Keratinocyte (primary cell): ENCODE measurements at regions not wholly inside any gene's neighbourhood (a gene's known extent, or its start where the extent isn't known, plus 50 kb on each side); places are given as distances from the start of the nearest gene placed in this dataset.

Source experiments
- DNase-seq: peaks from one replicate; pipeline ENCODE4 v3.0.0-alpha.2; 2011; ENCODE audit warnings: low read depth, missing footprints, low spot score
- FAIRE-seq: peaks from 2 replicates; lab custom pipeline; 2011; peaks lifted over from hg19 to GRCh38; lab: Jason Lieb, UNC
- H2AFZ ChIP-seq: 2 replicates; pipeline ENCODE4 v1.6.0; 2012; ENCODE audit warnings: low read length, control low read depth, inconsistent platforms; ENCODE audit not compliant: control insufficient read depth
- H3K27ac ChIP-seq: 2 replicates; pipeline ENCODE4 v1.5.1; 2011; ENCODE audit warnings: low read length; ENCODE audit not compliant: control insufficient read depth, insufficient read depth
- H3K27me3 ChIP-seq: 3 replicates; pipeline ENCODE4 v1.6.0; 2011; ENCODE audit warnings: low read length; ENCODE audit not compliant: control insufficient read depth, insufficient read depth; ENCODE audit errors: extremely low read depth
- H3K36me3 ChIP-seq, 2 experiments: 2 replicates in 1 of 2; 3 replicates in 1 of 2; pipeline ENCODE4 v1.5.1; 2011; ENCODE audit warnings: low read length in 2 of 2, mild to moderate bottlenecking in 1 of 2; ENCODE audit not compliant: control insufficient read depth in 2 of 2, insufficient read depth in 2 of 2; ENCODE audit errors: extremely low read depth in 1 of 2
- H3K4me1 ChIP-seq: 3 replicates; pipeline ENCODE4 v1.5.1; 2011; ENCODE audit warnings: low read length; ENCODE audit not compliant: control insufficient read depth, insufficient read depth; ENCODE audit errors: extremely low read depth
- H3K4me2 ChIP-seq: 3 replicates; pipeline ENCODE4 v1.6.0; 2011; ENCODE audit warnings: low read depth, low read length; ENCODE audit not compliant: control insufficient read depth, insufficient read depth; ENCODE audit errors: extremely low read depth
- H3K4me3 ChIP-seq, 3 experiments: fragments of 200-600 bp in 1 of 3; sonication (generic) in 1 of 3; 2 replicates in 2 of 3; 3 replicates in 1 of 3; pipeline ENCODE4 v1.5.1; 2011 to 2016; ENCODE audit warnings: low read length in 3 of 3, mild to moderate bottlenecking in 3 of 3, control low read depth in 2 of 3, inconsistent platforms in 1 of 3, low read depth in 1 of 3, mixed read lengths in 1 of 3, mixed run types in 1 of 3, moderate library complexity in 1 of 3; ENCODE audit not compliant: control insufficient read depth in 2 of 3, insufficient read depth in 2 of 3; ENCODE audit errors: extremely low read depth in 1 of 3
- H3K79me2 ChIP-seq: 2 replicates; pipeline ENCODE4 v1.6.0; 2012; ENCODE audit warnings: low read length; ENCODE audit not compliant: control insufficient read depth, insufficient read depth
- H3K9ac ChIP-seq: 3 replicates; pipeline ENCODE4 v1.6.0; 2011; ENCODE audit warnings: low read length; ENCODE audit not compliant: control insufficient read depth, insufficient read depth; ENCODE audit errors: extremely low read depth
- H3K9me1 ChIP-seq: 3 replicates; pipeline ENCODE4 v1.6.0; 2011; ENCODE audit warnings: low read length; ENCODE audit not compliant: control insufficient read depth, insufficient read depth; ENCODE audit errors: extremely low read depth
- H3K9me3 ChIP-seq: 2 replicates; pipeline ENCODE4 v1.5.1; 2012; ENCODE audit warnings: low read depth, low read length; ENCODE audit not compliant: control insufficient read depth
- H4K20me1 ChIP-seq: 3 replicates; pipeline ENCODE4 v1.6.0; 2011; ENCODE audit warnings: low read length; ENCODE audit not compliant: control insufficient read depth, insufficient read depth; ENCODE audit errors: extremely low read depth
- CTCF ChIP-seq, 3 experiments: IDR thresholded peaks in 1 of 3; conservative IDR thresholded peaks in 1 of 3; optimal IDR thresholded peaks in 1 of 3; 2 replicates in 2 of 3; 3 replicates in 1 of 3; pipeline versions ENCODE3 to v1.5.1; 2011; ENCODE audit warnings: low read length in 3 of 3, mild to moderate bottlenecking in 3 of 3, moderate library complexity in 2 of 3, control low read depth in 1 of 3, inconsistent platforms in 1 of 3; ENCODE audit not compliant: insufficient read depth in 2 of 3; ENCODE audit errors: extremely low read depth in 1 of 3
- EZH2 ChIP-seq: IDR thresholded peaks from one replicate; pipeline ENCODE4 v1.6.1; 2012; ENCODE audit warnings: inconsistent platforms, mild to moderate bottlenecking, low read length, moderate library complexity
- dilution Hi-C: fragments of 300-500 bp; cut with MboI; formaldehyde crosslinking; loops from one replicate; pipeline ENCODE4 v1.7.0; 2020; ENCODE audit warnings: low sequenced_read_pairs; ENCODE audit not compliant: extremely low pct_ligation_motif_present

- DNase-seq (no peak), FAIRE-seq (no peak)
Observed at GRCh38 chr13:65540175-65540574, 1690.0 kb downstream of the PCDH9 start.

GRCh38 chr13:65535370-65535769 is 1694.8 kb downstream of the PCDH9 start:
- DNase-seq (no peak), FAIRE-seq (no peak)
- Histone ChIP-seq H3K4me3 (no peak overlapping the region), H3K9me3 (peaks cover 1% of the 10 kb centered on the region), H3K9ac (no peak overlapping the region), H3K27ac (no peak overlapping the region), H4K20me1 (no peaks in the 10 kb centered on the region), H3K4me2 (no peak overlapping the region), H3K9me1 (no peaks in the 10 kb centered on the region), H3K27me3 (no peaks in the 10 kb centered on the region), H3K4me1 (no peaks in the 10 kb centered on the region), H3K79me2 (no peaks in the 10 kb centered on the region), H2AFZ (no peak overlapping the region), H3K36me3 (no peaks in the 10 kb centered on the region)
- no peak for TF ChIP-seq EZH2
- TF ChIP-seq CTCF (optimal IDR thresholded peaks at IDR 0.05 in 1 of 3, IDR thresholded peaks at IDR 0.05 in 1 of 3, conservative IDR thresholded peaks at IDR 0.05 in 1 of 3; ENCODE audit: extremely low read depth in 1 of 3, insufficient read depth in 2 of 3, low read length in 3 of 3), result no peak
- dilution Hi-C loops, result no loop called here

More at GRCh38 chr13:65540175-65540574, 1690.0 kb downstream of the PCDH9 start:
- H3K79me2 ChIP-seq, result no peaks in the 10 kb centered on the region
- H3K27me3 ChIP-seq, result no peaks in the 10 kb centered on the region
- no peaks in the 10 kb centered on the region for H4K20me1 ChIP-seq
- H3K9ac ChIP-seq, result no peak overlapping the region
- H2AFZ ChIP-seq, result no peak overlapping the region
- dilution Hi-C loops, result no loop called here
- H3K4me3 ChIP-seq, result no peak overlapping the region
- H3K27ac ChIP-seq, result no peak overlapping the region
- no peaks in the 10 kb centered on the region for H3K9me1 ChIP-seq
- H3K9me3 ChIP-seq, result no peaks in the 10 kb centered on the region
- H3K36me3 ChIP-seq, result no peaks in the 10 kb centered on the region
- no peak overlapping the region for H3K4me2 ChIP-seq
- H3K4me1 ChIP-seq, result no peaks in the 10 kb centered on the region
- no peak for TF ChIP-seq CTCF (optimal IDR thresholded peaks at IDR 0.05 in 1 of 3, IDR thresholded peaks at IDR 0.05 in 1 of 3, conservative IDR thresholded peaks at IDR 0.05 in 1 of 3; ENCODE audit: extremely low read depth in 1 of 3, insufficient read depth in 2 of 3, low read length in 3 of 3)
- no peak for TF ChIP-seq EZH2
